Stimulated activated CD4-positive, alpha-beta T cell treated with anti-CD3 and anti-CD28 coated beads, Interleukin-12 subunit alpha, Interleukin-12 subunit beta, amount 100 ng/mL, for 48 hours (primary cell): ENCODE measurements at regions not wholly inside any gene's neighbourhood (a gene's known extent, or its start where the extent isn't known, plus 50 kb on each side); places are given as distances from the start of the nearest gene placed in this dataset.

Source experiments
- DNase-seq, 3 donors: peaks; one replicate each; pipeline ENCODE4 v3.0.0-alpha.2; 2020; ENCODE audit warnings: low read depth in 2 of 3, low spot score in 1 of 3

- DNase-seq: no peak
Observed at GRCh38 chr15:39061952-39062464, 497.4 kb upstream of the RASGRP1 start.

- no peak for DNase-seq
Observed at GRCh38 chr15:39066677-39067076, 502.1 kb upstream of the RASGRP1 start.

- no peak for DNase-seq
Observed at GRCh38 chr15:39074341-39074985, 506.4 kb upstream of the THBS1 start.

GRCh38 chr15:39075311-39075710, 505.6 kb upstream of the THBS1 start:
- no peak for DNase-seq

GRCh38 chr15:39075756-39076341, 505.0 kb upstream of the THBS1 start:
- no peak for DNase-seq

- no peak for DNase-seq
Observed at GRCh38 chr15:39078026-39078425, 502.9 kb upstream of the THBS1 start.

GRCh38 chr15:39079296-39079847, 501.5 kb upstream of the THBS1 start:
- no peak for DNase-seq

GRCh38 chr15:39083213-39083612, 497.7 kb upstream of the THBS1 start:
- DNase-seq: no peak

- no peak for DNase-seq
Observed at GRCh38 chr15:39084674-39085530, 496.0 kb upstream of the THBS1 start.

- DNase-seq: no peak
Observed at GRCh38 chr15:39086641-39087040, 494.2 kb upstream of the THBS1 start.

GRCh38 chr15:39088156-39088555, 492.7 kb upstream of the THBS1 start:
- no peak for DNase-seq

GRCh38 chr15:39092354-39092753, 488.5 kb upstream of the THBS1 start:
- DNase-seq: no peak

GRCh38 chr15:39092761-39093160, 488.1 kb upstream of the THBS1 start:
- no peak for DNase-seq

- DNase-seq: no peak
Observed at GRCh38 chr15:39094116-39094515, 486.8 kb upstream of the THBS1 start.

- no peak for DNase-seq
Observed at GRCh38 chr15:39095218-39095879, 485.5 kb upstream of the THBS1 start.

- no peak for DNase-seq
Observed at GRCh38 chr15:39096608-39097205, 484.2 kb upstream of the THBS1 start.

GRCh38 chr15:39099524-39099923, 481.4 kb upstream of the THBS1 start:
- DNase-seq: no peak

GRCh38 chr15:39100106-39100660, 480.7 kb upstream of the THBS1 start:
- DNase-seq: no peak

GRCh38 chr15:39102431-39102830, 478.4 kb upstream of the THBS1 start:
- no peak for DNase-seq

GRCh38 chr15:39106950-39107349, 473.9 kb upstream of the THBS1 start:
- DNase-seq: no peak
